HG03469 (cell line): ENCODE measurements at regions not wholly inside any gene's neighbourhood (a gene's known extent, or its start where the extent isn't known, plus 50 kb on each side); places are given as distances from the start of the nearest gene placed in this dataset.
A peak's percentile ranks its signal among the peaks of the same experiment; 100 is the strongest.

Experiments used
- ATAC-seq: cut with Tn5 transposase; IDR thresholded peaks from one replicate; pipeline ENCODE4 v1.9.1; 2021; ENCODE audit warnings: mild to moderate bottlenecking, moderate library complexity, moderate number of reproducible peaks; ENCODE audit not compliant: unreplicated experiment

GRCh38 chr15:37682304-37682703 is 252.1 kb upstream of the TMCO5A start:
- ATAC-seq, result no peak

- ATAC-seq, result no peak
Measured at GRCh38 chr15:37691911-37692310, 242.5 kb upstream of the TMCO5A start.

GRCh38 chr15:37693926-37694325 is 240.5 kb upstream of the TMCO5A start:
- no peak for ATAC-seq

GRCh38 chr15:37695719-37696118 is 238.7 kb upstream of the TMCO5A start:
- no peak for ATAC-seq

- no peak for ATAC-seq
Measured at GRCh38 chr15:37698679-37699078, 235.8 kb upstream of the TMCO5A start.

GRCh38 chr15:37701230-37701629 is 233.2 kb upstream of the TMCO5A start:
- ATAC-seq, result no peak

GRCh38 chr15:37709669-37710068 is 224.8 kb upstream of the TMCO5A start:
- ATAC-seq, result no peak

GRCh38 chr15:37715101-37715500 is 219.3 kb upstream of the TMCO5A start:
- ATAC-seq, result no peak

- no peak for ATAC-seq
Measured at GRCh38 chr15:37720267-37720666, 214.2 kb upstream of the TMCO5A start.

GRCh38 chr15:37731146-37731746 is 203.2 kb upstream of the TMCO5A start:
- no peak for ATAC-seq

- no peak for ATAC-seq
Measured at GRCh38 chr15:37733628-37734027, 200.8 kb upstream of the TMCO5A start.

GRCh38 chr15:37740623-37741141 is 193.8 kb upstream of the TMCO5A start:
- no peak for ATAC-seq

- ATAC-seq, result no peak
Measured at GRCh38 chr15:37743826-37744225, 190.6 kb upstream of the TMCO5A start.

GRCh38 chr15:37744521-37744920 is 189.9 kb upstream of the TMCO5A start:
- ATAC-seq, result no peak

- ATAC-seq, result no peak
Measured at GRCh38 chr15:37751401-37751800, 183.0 kb upstream of the TMCO5A start.

- ATAC-seq, result no peak
Measured at GRCh38 chr15:37756407-37756806, 178.0 kb upstream of the TMCO5A start.

GRCh38 chr15:37758412-37758811 is 176.0 kb upstream of the TMCO5A start:
- no peak for ATAC-seq

- peak; percentile 67 for ATAC-seq
Measured at GRCh38 chr15:37764733-37765191, 169.7 kb upstream of the TMCO5A start.

- ATAC-seq, result no peak
Measured at GRCh38 chr15:37765786-37766185, 168.7 kb upstream of the TMCO5A start.

GRCh38 chr15:37767841-37768455 is 166.5 kb upstream of the TMCO5A start:
- no peak for ATAC-seq

- ATAC-seq, result no peak
Measured at GRCh38 chr15:37771465-37771864, 163.0 kb upstream of the TMCO5A start.

GRCh38 chr15:37773111-37773860 is 161.2 kb upstream of the TMCO5A start:
- ATAC-seq, result no peak
